Stimulated activated CD8-positive, alpha-beta memory T cell treated with anti-CD3 and anti-CD28 coated beads, Interleukin-15, amount 100 ng/mL, for 48 hours (primary cell): ENCODE measurements at regions not wholly inside any gene's neighbourhood (a gene's known extent, or its start where the extent isn't known, plus 50 kb on each side); places are given as distances from the start of the nearest gene placed in this dataset.
"Not testable (repeated sequence)": the region's sequence is repeated elsewhere in the genome, so short reads cannot be mapped to it uniquely, and the experiment has no call there.

Experiments
- DNase-seq, 2 donors: peaks; one replicate each; pipeline ENCODE4 v3.0.0-alpha.2; 2020; ENCODE audit warnings: low read depth in 2 of 2

DNA sequence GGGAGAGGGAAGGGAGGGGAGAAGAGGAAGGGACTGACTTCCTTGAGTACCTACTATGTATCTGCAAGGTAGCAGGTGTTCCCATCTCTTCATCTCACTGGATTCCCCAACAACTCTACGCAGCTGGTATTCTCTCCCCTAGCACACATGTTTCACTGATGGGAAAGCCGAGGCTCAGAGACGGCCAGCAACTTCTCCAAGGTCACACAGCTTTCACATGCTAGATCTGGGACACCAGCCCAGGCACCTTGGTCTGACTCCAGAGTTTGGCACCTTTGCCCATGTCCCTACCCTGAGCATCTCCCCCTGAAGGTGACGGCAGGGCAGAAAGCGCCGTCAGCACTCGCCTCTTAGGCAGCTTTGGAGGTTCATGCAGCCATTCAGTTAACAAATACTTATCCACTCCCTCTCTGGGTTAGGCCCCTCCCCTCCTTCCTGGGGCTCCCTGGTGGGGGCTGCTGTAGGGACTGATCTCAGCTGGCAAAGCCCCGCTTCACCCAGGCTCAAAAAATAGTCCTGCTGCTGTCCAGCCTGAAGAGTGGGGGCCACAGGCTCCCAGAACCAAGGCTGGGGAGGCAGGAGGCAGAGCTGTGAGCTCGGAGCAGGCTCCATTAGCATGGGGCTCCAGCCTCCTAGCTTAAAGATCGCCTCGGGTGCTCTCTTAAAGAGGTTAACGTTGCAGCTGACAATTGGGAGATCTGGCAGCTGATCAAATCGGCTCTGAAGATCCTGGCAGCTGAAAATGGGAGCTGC lies 79.4 kb downstream of the IGLL1 start:
- DNase-seq = no peak

DNA sequence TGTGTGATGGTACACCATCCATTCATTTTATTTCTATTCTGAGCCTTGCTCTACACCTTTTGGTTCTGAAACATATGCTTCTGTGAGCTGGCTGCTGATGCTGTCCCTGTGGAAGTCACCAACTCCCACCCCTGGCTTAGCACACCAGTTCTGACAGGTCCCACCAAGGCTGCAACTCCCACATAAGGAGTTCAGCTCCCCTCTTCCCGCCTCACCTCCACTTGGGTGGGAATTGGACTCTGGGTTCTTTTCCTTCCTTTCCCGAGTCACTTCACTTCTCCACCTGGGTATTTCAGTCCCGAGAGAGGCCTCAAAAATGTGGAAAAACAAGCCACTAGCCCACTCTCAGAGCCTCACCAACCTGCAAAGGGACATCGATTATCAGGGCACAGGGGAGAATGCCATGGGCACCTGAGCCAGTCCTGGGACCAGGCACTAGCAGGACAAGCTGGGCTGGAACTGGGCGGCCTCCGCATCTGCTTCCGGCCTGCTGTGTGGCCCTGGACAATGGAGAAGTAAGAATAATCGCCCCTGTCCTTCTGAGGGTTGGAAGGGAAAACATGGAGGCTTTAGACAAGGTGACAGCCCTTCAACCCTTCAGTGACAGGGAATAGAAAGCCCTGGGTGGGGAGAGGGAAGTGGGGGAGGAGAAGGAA lies 80.1 kb downstream of the IGLL1 start:
- DNase-seq = no peak

DNA sequence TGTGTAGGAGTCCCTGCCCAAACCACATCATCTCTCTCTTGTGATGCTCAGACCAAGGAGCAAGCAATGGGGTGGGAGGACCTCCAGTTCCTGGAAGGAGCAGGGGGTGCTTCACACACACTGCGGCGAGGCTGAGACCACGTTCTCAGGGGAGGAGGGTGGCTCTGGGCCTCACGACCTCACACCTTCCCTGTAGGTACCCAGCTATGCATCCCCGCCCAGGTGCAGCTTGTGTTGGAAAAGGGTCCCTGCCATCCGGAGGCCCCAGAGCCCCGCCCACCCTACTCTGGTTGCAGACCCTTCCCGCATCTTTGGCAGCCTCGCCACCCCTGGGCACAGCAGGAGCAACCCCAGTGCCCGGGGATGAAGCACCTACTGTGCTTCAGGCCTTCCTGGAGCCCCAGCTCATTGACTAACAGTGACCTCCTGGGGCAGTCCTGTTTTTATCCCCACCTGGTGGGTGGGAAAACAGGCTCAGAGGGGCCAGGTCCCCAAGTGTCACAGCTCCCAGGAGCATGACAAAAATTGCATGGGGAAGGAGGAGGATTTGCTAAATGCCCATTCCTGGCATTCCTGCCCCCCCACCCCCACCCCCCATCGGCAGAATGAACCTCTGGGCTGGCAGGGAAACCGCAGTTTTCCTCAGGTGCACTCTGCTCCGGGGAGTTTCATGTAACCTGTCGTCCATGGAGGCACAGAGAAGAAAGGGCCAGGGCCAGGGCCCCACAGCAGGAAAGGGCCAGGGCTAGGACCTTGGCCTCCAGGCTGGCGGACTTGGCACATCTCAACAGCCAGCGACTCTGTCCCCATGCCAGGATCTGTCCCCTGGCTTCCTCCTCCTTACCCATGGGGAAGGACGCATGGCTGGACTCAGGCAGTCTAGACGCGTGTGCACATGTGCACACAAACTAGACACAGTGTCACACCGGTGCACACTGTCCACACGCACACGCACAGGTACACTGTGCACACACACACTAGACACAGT lies 81.0 kb downstream of the IGLL1 start:
- no peak for DNase-seq

DNA sequence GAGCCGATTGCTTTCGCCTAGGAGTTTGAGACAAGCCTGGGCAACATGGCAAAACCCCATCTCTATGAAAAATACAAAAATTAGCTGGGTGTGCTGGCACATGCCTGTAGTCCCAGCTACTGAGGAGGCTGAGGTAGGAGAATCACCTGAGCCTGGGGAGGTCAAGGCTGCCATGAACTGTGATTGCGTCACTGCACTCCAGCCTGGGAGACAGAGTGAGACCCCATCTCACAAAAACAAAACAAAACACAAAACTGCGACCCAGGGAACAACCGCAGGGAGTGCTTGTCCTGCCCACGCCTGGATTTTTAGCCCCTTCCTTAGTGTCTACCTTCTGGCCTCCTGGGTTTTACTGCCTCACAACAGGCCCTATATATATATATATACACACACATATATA lies 82.2 kb downstream of the IGLL1 start:
- DNase-seq = not testable (repeated sequence)

DNA sequence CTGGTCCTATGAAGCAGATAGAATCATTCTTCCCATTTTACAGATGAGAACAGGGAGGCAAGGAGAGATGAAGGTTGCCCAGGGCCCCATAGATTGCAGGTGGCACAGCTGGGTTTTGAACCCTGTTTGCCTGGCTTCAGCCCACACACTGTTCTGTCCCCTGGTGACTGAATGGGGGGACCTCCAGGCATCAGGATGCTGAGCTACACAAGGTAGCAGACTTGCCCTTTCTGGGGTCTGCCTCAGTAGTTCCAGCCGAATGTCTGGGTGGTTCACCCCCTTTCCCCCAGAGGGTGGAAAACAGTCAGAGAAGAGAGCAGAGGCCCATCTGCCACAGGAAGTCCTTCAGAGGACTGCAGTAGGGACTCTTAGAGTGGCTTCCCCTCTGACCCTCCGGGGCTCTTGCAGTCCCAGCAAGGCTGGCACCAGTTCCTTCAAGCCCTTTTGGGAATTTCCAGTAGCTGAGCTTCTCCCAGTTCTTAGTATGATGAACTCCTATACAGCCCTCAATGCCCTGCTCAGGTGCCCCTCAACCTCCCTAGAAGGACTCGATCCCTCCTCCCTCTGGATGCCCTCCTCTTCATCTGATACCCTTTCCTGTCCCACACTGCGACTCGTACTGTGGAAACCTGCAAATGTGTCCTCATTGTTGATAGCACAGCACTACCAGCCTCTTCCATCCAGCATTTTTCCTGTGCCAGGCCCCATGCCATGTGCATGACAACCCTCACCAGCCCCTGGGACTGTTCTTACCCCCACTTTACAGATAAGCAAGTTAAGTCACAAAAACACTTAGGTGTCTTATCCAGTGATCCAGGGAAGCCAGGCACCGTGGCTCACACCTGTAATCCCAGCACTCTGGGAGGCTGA lies 82.8 kb downstream of the IGLL1 start:
- DNase-seq = no peak

DNA sequence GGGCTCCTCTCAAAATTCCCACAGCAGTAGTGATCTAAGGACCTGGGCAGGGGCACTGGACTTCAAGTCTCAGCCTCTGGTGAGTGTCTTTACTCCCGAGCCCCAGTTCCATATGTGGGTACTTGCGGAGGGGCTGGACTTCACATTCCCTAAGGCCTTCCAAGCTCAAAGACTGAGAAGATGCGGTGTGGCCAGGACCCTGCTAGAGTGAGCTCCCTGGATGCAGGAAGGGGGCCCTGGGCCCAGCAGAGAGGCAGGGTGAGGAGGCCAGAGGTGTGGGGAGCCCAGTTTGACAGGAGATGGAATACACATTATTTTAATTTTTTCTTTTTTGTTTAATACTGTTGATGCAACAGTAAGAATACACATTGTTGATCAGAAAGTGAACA lies 83.7 kb downstream of the IGLL1 start:
- DNase-seq = no peak

DNA sequence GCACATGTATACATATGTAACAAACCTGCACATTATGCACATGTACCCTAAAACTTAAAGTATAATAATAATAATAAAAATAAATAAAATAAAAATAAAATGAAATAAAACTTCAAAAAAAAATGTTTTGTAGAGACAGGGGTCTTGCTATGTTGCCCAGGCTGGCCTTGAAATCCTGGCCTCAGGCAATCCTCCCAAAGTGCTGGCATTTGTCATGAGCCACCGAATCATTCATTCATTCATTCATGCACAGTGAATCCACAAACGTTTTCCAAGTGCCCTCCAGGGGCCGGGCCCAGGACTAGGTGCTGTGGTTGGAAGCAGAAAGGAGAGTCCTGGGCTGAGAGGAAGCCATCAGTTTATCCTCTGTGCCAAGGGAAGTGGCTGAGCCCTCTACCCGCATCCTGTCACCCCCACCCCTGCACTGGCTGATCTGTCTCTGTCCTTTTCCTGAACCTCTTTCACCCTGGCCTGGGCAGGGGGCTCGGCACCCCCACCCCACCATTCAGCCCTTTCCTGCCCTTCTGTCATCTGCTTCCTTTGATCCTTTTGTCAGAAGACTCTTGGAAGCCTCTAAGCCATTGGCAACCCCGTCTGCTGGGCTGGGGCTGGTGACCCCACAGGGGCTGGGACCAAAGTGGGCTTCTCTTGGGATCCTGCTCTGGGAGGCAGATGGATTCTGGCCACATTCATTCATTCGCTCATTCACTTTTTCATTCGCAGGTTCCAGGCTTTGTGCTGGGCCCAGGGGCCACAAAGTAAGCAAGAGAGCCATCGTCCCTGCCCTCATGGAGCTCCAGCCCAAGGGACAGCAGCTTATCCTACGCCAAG lies 84.3 kb downstream of the IGLL1 start:
- no peak for DNase-seq

DNA sequence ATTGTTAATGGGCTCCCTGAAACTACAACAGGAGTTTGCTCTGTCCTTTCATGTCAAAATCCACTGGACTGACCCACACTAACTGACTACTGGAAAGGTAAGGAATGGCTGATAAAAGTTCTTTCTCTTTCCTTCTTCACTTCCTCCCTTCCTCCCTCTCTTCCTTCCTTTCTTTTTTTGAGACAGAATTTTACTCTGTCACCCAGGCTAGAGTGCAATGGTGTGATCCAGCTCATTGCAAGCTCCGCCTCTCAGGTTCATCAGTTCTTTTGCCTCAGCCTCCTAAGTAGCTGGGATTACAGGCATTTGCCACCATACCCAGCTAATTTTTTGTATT lies 85.2 kb downstream of the IGLL1 start:
- no peak for DNase-seq

DNA sequence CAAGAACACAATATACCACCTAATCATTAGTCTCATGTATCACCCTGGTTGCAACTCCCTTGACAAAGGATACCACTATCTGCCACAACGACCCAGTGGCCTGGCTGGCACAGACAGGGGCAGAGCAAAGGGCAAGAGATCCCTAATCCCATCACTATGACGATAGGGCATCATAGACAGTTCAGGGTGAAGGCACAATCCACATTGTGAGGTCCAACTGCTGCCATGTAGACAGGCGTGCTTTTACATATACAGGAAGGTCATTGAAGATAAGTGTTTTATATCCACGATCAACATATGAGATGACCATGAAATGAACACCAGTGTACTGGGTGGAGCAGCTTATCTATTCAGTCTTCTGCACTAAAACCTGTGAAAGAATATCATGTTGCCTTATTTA lies 94.6 kb downstream of the IGLL1 start:
- DNase-seq = no peak

DNA sequence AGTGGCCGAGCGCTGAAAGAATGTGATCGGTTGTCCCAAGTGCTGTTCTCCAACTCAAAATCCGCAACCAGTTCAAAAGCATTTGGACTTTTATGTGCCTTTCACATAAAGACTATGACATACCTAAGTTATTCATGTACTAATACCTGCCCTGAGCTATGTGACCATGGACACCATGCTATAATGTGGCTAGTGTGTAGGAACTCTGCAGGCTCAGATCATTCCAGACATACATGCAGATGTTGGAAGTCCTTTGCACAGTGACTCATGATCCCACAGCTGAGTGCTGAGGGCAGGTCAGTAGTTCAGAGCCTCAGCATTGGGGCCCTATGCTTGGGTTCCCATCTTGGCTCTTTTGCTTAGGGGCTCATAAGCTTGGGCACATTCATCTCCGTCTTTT lies 95.4 kb downstream of the IGLL1 start:
- no peak for DNase-seq

DNA sequence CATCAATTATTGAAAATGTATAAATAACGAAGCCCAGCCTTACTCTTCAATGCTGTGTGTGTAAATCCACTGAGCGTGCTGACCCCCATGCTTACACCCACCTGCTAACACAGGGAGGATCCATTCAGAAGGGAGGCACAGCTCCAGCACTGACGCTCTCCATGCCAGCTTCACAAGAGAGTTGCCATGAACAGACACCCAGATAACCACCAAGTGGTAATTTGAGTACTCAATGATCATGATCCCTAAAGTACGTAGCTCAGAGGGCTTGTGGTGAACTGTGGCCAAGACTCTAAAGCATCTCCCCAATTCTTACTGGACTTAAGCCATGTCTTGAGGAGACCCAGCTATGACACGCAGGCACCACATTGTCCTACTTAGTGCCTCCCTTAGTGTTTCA lies 98.7 kb downstream of the IGLL1 start:
- no peak for DNase-seq

DNA sequence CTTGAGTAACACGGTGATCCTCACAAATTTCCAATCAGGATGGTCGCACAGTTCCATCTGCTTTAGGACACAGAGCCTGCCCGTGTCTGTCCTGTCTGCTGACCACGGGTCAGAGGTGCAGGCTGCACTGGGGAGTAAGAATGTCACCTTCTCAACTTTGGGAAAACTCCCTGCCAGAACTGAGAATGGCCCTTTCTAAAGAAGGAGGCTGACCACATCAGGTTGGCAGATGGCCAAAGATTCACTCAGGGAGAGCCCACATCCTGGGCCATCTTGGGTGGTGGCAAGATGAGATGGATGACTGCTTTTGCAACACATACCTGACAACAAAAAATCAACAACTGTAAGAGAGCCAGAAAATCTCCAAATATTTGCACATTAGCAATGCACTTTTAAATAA lies 101.9 kb downstream of the IGLL1 start:
- no peak for DNase-seq

DNA sequence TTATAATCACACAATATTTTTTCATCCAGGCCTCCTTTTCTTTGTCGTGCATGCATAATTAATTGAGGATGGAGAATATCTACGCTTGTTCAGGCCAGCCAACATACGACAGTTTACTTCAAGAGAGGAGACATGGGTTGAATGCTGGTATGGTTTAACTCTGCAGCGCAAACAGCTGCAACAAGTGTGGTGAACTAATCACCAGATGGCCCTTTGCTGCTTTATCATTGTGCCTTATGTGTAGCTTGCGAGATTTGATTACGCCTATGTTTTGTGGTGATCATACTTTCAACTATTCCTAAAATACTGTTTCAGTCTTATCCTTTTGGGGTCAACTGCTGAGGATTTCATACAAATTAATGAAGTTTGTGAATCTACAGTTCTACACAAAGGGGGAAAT lies 105.6 kb downstream of the IGLL1 start:
- DNase-seq = not testable (repeated sequence)

DNA sequence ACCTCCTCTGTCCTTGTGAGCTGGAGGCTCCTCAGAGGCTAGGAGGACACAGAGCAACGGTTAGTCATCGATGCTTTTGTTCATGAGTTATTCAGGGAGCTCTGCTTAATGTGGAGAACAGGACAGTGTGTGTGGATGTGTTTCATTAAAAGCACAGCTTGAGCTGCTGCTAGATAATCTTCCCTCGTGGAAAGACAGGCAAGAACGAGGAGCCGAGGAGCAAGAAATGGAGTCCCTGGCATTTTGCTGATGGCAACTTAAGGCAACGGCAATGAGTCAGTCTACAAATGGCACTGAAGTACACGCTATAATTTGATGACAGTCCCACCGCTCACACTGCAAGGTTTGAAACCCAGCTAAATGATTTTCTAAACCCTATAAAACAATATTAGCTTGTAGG lies 106.2 kb downstream of the IGLL1 start:
- no peak for DNase-seq

DNA sequence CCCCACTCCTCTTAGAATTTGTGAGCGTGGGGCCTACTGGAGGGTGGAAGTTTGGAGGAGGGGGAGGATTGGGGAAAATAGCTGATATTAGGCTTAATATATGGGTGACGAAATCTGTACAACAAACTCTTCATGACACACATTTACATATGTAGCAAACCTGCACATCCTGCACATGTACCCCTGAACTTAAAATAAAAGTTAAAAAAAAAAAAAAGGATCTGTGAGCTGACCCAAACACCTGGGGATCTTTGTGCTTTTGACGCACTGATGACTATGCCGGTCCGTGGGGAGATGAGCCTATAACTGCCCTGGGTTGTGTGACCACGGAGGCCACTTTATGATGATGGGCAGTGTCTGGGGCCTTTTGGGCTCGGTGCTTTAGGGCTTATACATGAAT lies 107.7 kb downstream of the IGLL1 start:
- DNase-seq = not testable (repeated sequence)

DNA sequence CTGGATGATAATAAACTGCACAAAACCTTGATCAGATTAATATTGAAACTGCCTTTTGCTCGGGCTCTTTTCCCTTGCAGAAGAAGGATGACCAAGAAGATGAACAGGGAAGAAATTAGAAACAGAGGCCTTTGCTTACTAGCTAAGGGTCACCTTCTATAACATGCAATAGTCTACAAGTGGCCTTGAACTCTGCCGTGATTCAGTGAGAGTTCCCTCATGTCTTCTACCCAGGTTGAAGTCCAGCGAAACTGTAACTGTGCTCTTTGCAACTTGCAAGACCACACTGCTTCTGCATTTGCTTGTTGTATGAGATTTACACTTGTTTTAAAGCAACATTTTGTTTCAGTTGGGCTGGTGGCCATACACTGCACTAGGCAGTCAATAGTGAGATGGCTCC lies 108.4 kb downstream of the IGLL1 start:
- DNase-seq = no peak

DNA sequence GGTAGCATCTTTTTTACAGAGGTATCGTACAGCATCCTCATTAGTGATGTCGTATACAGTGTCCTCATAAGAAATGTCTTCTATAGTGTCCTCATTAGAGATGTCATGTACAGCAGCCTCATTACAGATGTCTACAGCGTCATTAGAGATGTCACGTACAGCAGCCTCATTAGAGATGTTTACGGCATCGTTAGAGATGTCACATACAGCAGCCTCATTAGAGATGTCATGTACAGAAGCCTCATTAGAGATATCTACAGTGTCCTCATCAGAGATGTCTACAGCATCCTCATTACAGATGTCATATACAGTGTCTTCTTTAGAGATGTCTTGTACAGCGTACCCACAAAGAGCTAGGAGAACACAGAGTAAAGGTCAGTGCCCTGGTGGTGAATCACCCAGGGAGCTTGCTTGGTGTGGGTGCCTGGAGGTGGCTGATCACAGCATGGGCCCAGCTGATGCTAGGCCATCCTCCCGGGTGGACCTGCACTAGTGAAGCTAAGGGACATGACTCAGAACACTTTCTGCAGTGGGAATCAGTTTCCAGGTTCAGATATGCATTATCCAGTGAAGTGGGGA lies 109.2 kb downstream of the IGLL1 start:
- DNase-seq = no peak

DNA sequence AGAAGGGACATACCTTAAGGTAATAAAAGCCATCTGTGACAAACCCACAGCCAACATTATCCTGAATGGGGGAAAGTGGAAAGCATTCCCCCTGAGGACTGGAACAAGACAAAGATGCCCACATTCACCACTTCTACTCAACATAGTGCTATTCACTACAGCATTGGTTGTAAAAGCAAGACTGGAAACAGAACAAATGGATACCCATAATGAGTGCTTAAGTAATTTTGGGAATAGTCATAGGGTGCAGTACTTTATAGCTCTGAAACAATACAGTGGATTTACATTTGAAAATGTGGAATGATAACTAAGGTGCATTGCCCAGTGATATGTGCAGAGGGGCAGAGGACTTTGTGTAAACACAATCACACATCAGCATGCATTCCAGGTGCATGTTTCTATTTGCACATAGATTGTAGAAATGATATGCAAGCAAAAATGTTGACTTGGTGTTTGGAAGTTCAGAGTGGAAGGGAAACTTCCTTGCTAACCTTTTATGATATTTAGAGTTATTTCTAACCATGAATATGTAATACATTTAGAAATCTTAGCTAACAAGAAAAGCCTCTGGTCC lies 112.3 kb downstream of the IGLL1 start:
- DNase-seq = no peak

DNA sequence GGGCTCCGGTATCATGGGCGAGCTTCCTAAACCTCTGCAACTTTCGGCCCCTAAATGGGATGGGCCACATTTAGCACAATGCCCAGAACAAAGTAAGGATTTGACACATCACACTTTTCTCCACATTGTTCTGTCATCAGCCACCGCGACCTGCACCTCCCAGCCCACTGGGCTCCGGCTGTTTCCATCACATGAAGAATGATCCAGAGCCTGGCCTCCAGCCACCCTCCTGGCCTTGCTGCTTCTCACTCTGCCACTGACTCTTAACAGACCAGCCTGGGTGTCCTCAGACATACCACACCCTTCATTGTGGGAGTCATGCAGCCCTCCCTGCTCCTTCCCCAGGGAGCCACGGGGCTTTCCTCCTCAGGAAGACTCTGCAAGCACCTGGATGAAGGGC lies 113.7 kb downstream of the IGLL1 start:
- no peak for DNase-seq

DNA sequence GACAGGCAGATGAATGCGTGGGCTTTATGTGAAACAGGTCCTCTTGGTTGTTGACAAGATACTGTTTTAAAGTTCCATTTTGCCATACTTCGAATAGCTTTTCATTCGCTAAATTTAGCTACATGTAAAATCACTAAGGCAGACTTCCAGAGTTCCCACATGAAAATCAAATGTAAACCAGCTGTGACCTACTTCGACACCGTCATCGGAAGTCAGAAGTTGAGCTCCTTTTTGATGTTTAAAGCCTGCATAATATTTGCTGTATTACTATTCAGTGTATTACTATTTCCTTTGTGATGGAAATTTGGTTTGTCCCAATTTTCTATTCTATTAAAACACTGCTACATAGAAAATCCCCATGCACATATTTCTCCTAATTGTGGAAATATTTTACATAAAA lies 115.3 kb downstream of the IGLL1 start:
- DNase-seq = not testable (repeated sequence)
